HCT116 (cell line): ENCODE measurements at regions not wholly inside any gene's neighbourhood (a gene's known extent, or its start where the extent isn't known, plus 50 kb on each side); places are given as distances from the start of the nearest gene placed in this dataset.

ENCODE experiments used
- ATAC-seq: fragments of 200-7000 bp; cut with Tn5 transposase; 2 replicates; pipeline ENCODE4 v1.9.1; 2020; ENCODE audit warnings: mild to moderate bottlenecking, moderate library complexity
- BruUV-seq: library from RNA; stranded (reverse); fragments of 400-500 nt; replicated peaks from 2 replicates; lab custom pipeline; 2021; lab: Mats Ljungman, UMichigan
- CTCF ChIA-PET: fragments of 300-600 bp; sonication (Branson Sonifier 250); formaldehyde crosslinking; loops from one replicate; lab custom pipeline; 2021; ENCODE audit warnings: antibody characterized with exemption; lab: Charles Lee
- POLR2A ChIA-PET: fragments of 300-600, 350-600 bp; sonication (Branson Sonifier 250); formaldehyde crosslinking; loops from one replicate; lab custom pipeline; 2021; ENCODE audit warnings: antibody characterized with exemption; lab: Charles Lee
- RAD21 ChIA-PET, 2 experiments: fragments of 300-600 bp; sonication (Branson Sonifier 250); formaldehyde crosslinking; loops; one replicate each; lab custom pipeline; 2023; ENCODE audit warnings: low total read pairs in 2 of 2; ENCODE audit not compliant: uncharacterized antibody in 2 of 2, unreplicated experiment in 2 of 2, low non-redundant PET in 1 of 2; lab: Charles Lee
- DNase-seq: peaks from one replicate; pipeline ENCODE4 v3.0.0-alpha.2; 2010; ENCODE audit warnings: low read depth, low spot score
- H2AFZ ChIP-seq: fragments of 200-600 bp; shearing (Covaris generic), sonication (generic); 2 replicates; pipeline ENCODE4 v1.6.1; 2017; ENCODE audit warnings: low read depth, mixed run types, mixed read lengths, antibody characterized with exemption, low read length; ENCODE audit not compliant: poor library complexity, severe bottlenecking
- H3K27ac ChIP-seq: 2 replicates; pipeline ENCODE4 v1.5.1; 2012; ENCODE audit warnings: low read depth, low read length
- H3K27me3 ChIP-seq: fragments of 200-600 bp; sonication (generic); 2 replicates; pipeline ENCODE4 v1.6.1; 2016; ENCODE audit warnings: mixed run types, low read length, mixed read lengths; ENCODE audit not compliant: insufficient read depth
- H3K36me3 ChIP-seq, 2 experiments: fragments of 200-500 bp in 1 of 2; fragments of 200-600 bp in 1 of 2; sonication (Bioruptor generic) in 1 of 2; sonication (generic) in 1 of 2; 2 replicates each; pipeline versions ENCODE4 v1.5.1 to v1.6.1; 2014 to 2016; ENCODE audit warnings: low read length in 2 of 2, inconsistent platforms in 1 of 2, mixed read lengths in 1 of 2, mixed run types in 1 of 2; ENCODE audit not compliant: insufficient read depth in 2 of 2, control insufficient read depth in 1 of 2
- H3K4me1 ChIP-seq, 2 experiments: fragments of 200-600 bp in 1 of 2; sonication (generic) in 1 of 2; 2 replicates each; pipeline versions ENCODE4 v1.5.1 to v1.6.1; 2012 to 2017; ENCODE audit warnings: low read length in 2 of 2, inconsistent platforms in 1 of 2, mild to moderate bottlenecking in 1 of 2, mixed read lengths in 1 of 2, mixed run types in 1 of 2, moderate library complexity in 1 of 2; ENCODE audit not compliant: insufficient read depth in 2 of 2, control insufficient read depth in 1 of 2
- H3K4me2 ChIP-seq: fragments of 200-600 bp; sonication (generic); 2 replicates; pipeline ENCODE4 v1.6.1; 2017; ENCODE audit warnings: mixed run types, low read length, mixed read lengths
- H3K4me3 ChIP-seq, 2 experiments: fragments of 200-600 bp in 1 of 2; sonication (generic) in 1 of 2; replicated peaks in 1 of 2; 2 replicates each; pipeline ENCODE4 v1.5.1; 2011 to 2016; ENCODE audit warnings: low read length in 2 of 2, control low read depth in 1 of 2, low read depth in 1 of 2, mild to moderate bottlenecking in 1 of 2, mixed read lengths in 1 of 2, mixed run types in 1 of 2
- H3K79me2 ChIP-seq: fragments of 200-600 bp; sonication (generic); 2 replicates; pipeline ENCODE4 v1.6.1; 2017; ENCODE audit warnings: mild to moderate bottlenecking, mixed run types, low read length, moderate library complexity, mixed read lengths; ENCODE audit not compliant: insufficient read depth
- H3K9ac ChIP-seq: fragments of 200-600 bp; sonication (generic); 2 replicates; pipeline ENCODE4 v1.6.1; 2016; ENCODE audit warnings: low read length, mixed read lengths
- H3K9me2 ChIP-seq: fragments of 200-600 bp; sonication (generic), shearing (Covaris generic); 2 replicates; pipeline ENCODE4 v1.6.1; 2017; ENCODE audit warnings: mixed run types, mild to moderate bottlenecking, moderate library complexity; ENCODE audit not compliant: insufficient read depth
- H3K9me3 ChIP-seq, 2 experiments: fragments of 200-500 bp in 1 of 2; fragments of 200-600 bp in 1 of 2; sonication (Bioruptor generic) in 1 of 2; sonication (generic) in 1 of 2; 2 replicates each; pipeline ENCODE4 v1.6.1; 2014 to 2017; ENCODE audit warnings: low read length in 2 of 2, mixed read lengths in 2 of 2, inconsistent platforms in 1 of 2, low read depth in 1 of 2, mild to moderate bottlenecking in 1 of 2, mixed run types in 1 of 2, moderate library complexity in 1 of 2; ENCODE audit not compliant: control insufficient read depth in 1 of 2, insufficient read depth in 1 of 2
- H4K20me1 ChIP-seq: fragments of 200-600 bp; sonication (generic), shearing (Covaris generic); 2 replicates; pipeline ENCODE4 v1.6.1; 2017; ENCODE audit warnings: mixed run types, mild to moderate bottlenecking, moderate library complexity; ENCODE audit not compliant: insufficient read depth
- CBX3 ChIP-seq: IDR thresholded peaks from 2 replicates; pipeline ENCODE4 v1.6.1; 2012; ENCODE audit warnings: low read depth
- CEBPB ChIP-seq: IDR thresholded peaks from 2 replicates; pipeline ENCODE4 v1.6.1; 2012; ENCODE audit warnings: low read depth
- EGR1 ChIP-seq: IDR thresholded peaks from 2 replicates; pipeline ENCODE4 v1.6.1; 2012; ENCODE audit warnings: low read depth
- EZH2phosphoT487 ChIP-seq: fragments of 200-600 bp; IDR thresholded peaks from 2 replicates; pipeline ENCODE4 v1.6.1; 2018; ENCODE audit warnings: antibody characterized with exemption, borderline replicate concordance
- POLR2A ChIP-seq: IDR thresholded peaks from 2 replicates; pipeline ENCODE4 v1.7.0; 2011; ENCODE audit warnings: borderline replicate concordance; ENCODE audit not compliant: insufficient read depth, insufficient read length; ENCODE audit errors: extremely low read depth
- POLR2AphosphoS5 ChIP-seq: IDR thresholded peaks from 2 replicates; pipeline ENCODE4 v1.6.1; 2011; ENCODE audit warnings: mild to moderate bottlenecking, low read depth, low read length, moderate library complexity
- SIN3A ChIP-seq: IDR thresholded peaks from 2 replicates; pipeline ENCODE4 v1.6.1; 2012; ENCODE audit warnings: low read depth
- SRF ChIP-seq: IDR thresholded peaks from 2 replicates; pipeline ENCODE4 v1.6.1; 2012; ENCODE audit warnings: low read depth
- TCF7L2 ChIP-seq: IDR thresholded peaks from 2 replicates; pipeline ENCODE4 v1.7.0; 2011; ENCODE audit warnings: borderline replicate concordance, inconsistent platforms; ENCODE audit not compliant: insufficient read depth, insufficient read length; ENCODE audit errors: extremely low read depth
- YY1 ChIP-seq: IDR thresholded peaks from 2 replicates; pipeline ENCODE4 v1.6.1; 2011; ENCODE audit warnings: low read length, low read depth, moderate library complexity, mild to moderate bottlenecking; ENCODE audit not compliant: insufficient replicate concordance; ENCODE audit errors: extremely low read depth
- ZFX ChIP-seq: fragments of 450-650 bp; IDR thresholded peaks from 2 replicates; pipeline ENCODE4 v1.6.1; 2017
- ZNF274 ChIP-seq: fragments of 200-500 bp; sonication (Bioruptor generic); IDR thresholded peaks from 2 replicates; pipeline ENCODE4 v1.6.1; 2014; ENCODE audit warnings: mild to moderate bottlenecking, low read depth, low read length, inconsistent platforms
- intact Hi-C: fragments of 100-400 bp; cut with micrococcal nuclease; formaldehyde crosslinking; loops from 2 replicates; pipeline ENCODE4 v1.10.0; 2022
- TF ChIP-seq, protein P1 (sequence below): IDR thresholded peaks from 2 replicates; pipeline ENCODE4 v1.6.1; 2012; ENCODE audit warnings: low read depth

DNA sequence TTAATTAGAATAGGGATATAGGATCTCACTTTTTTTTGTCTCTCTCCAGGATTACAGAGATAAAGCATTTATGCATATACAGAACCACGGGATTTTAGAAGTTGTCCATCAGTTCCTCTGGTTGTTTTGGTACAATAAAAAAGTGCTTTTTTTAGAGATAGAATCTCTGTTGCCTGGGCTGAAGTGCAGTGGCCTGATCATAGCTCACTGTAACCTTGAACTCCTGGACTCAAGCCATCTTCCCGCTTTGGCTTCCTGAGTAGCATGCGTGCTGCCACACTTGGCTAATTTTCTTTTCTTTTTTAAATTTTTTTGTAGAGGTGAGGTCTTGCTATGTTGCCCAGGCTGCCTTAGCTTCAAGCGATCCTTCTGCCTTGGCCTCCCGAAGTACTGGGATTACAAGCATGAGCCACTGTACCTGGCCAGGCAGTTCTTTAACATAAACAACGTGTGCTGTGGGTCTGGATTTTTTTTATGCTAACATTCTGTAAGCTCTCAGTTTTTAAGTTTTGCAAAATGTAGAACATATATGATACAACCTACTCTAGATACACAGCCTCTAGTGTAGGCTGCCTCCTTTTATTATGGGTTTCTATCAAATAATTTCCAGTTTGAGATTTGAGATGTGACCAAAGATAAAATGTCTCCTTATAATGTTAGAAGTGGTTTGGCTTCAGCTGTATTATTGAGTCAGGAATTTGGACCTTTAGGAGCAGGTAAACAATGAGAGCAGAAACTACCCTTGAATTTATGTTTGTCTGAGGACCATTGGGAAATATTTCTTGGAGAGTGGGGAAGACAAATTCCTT lies 57.4 kb upstream of the ULK4 start:
- ATAC-seq, result no peak
- intact Hi-C loops, result no loop called here
- CTCF ChIA-PET, result interaction anchor here (0.6 kb wide), 1 partner anchor 111 kb away, joined by 3 read pairs; no protein-coding TSS in a partner anchor
- Histone ChIP-seq H3K79me2 (peaks cover 94% of the 10 kb centered on the region), H3K4me2 (no peak overlapping the region; the same call in 1 of the 2 replicates), H3K4me1 (peaks cover 43 to 52% of the 10 kb centered on the region in 2 experiments), H3K9ac (no peak overlapping the region), H3K27ac (no peak overlapping the region), H3K4me3 (no peak overlapping the region), H3K36me3 (no peaks in the 10 kb centered on the region), H3K9me2 (no peaks in the 10 kb centered on the region), H4K20me1 (no peaks in the 10 kb centered on the region), H3K9me3 (no peaks in the 10 kb centered on the region), H3K27me3 (no peaks in the 10 kb centered on the region), H2AFZ (no peak overlapping the region)
- RAD21 ChIA-PET, result no interaction called here
- no peak for DNase-seq
- POLR2A ChIA-PET, result no interaction called here
- TF ChIP-seq SIN3A (no peak), SRF (no peak), YY1 (no peak), CEBPB (no peak), ZFX (no peak), POLR2A (no peak), POLR2AphosphoS5 (no peak), EGR1 (no peak), CBX3 (no peak)
- BruUV-seq, result no TSS peak

DNA sequence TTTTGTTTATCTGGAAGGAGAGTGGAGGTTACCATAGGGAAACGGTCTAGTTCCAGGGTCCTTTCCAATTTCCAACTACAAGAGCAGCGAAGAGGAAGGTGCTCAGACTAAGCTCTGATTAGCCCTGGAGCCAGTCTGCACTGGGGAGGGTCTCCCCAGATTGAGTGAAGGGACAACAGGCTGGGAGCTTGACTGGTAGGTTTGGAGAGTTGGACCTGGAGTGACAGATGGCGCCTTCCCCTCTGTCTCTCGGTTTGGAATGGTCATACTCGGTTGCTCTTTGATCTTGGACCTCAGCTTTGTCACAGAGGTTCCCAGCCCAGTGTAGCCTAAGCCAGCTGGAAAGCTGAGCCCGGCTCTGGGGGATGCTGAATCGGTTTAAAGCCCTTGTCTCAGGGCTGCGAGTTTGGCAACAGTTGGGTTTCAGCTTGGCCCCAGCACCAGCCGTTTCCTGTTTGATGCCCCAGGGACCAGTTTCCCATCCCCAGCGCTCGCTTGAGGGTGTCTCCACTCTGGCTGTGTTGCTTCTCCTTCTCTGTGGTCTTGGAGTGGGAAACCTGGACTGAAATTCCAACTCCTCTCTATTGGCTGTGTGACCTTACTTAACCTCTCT lies 53.1 kb upstream of the ULK4 start:
- DNase-seq, result no peak
- RAD21 ChIA-PET, result interaction anchor here in 1 of 2 experiments (1.1 kb wide), 1 partner anchor 84 kb away, joined by 3 read pairs; no protein-coding TSS in a partner anchor
- no peaks in the 10 kb centered on the region for H3K27me3 ChIP-seq
- no peaks in the 10 kb centered on the region for H4K20me1 ChIP-seq
- TSS peak; percentile 54 for BruUV-seq
- peak overlapping the region; percentile 94 for H3K4me2 ChIP-seq
- TF ChIP-seq TCF7L2 (peak; percentile 30), EZH2phosphoT487 (no peak), ZNF274 (no peak), EGR1 (no peak)
- TF ChIP-seq, protein P1, sequence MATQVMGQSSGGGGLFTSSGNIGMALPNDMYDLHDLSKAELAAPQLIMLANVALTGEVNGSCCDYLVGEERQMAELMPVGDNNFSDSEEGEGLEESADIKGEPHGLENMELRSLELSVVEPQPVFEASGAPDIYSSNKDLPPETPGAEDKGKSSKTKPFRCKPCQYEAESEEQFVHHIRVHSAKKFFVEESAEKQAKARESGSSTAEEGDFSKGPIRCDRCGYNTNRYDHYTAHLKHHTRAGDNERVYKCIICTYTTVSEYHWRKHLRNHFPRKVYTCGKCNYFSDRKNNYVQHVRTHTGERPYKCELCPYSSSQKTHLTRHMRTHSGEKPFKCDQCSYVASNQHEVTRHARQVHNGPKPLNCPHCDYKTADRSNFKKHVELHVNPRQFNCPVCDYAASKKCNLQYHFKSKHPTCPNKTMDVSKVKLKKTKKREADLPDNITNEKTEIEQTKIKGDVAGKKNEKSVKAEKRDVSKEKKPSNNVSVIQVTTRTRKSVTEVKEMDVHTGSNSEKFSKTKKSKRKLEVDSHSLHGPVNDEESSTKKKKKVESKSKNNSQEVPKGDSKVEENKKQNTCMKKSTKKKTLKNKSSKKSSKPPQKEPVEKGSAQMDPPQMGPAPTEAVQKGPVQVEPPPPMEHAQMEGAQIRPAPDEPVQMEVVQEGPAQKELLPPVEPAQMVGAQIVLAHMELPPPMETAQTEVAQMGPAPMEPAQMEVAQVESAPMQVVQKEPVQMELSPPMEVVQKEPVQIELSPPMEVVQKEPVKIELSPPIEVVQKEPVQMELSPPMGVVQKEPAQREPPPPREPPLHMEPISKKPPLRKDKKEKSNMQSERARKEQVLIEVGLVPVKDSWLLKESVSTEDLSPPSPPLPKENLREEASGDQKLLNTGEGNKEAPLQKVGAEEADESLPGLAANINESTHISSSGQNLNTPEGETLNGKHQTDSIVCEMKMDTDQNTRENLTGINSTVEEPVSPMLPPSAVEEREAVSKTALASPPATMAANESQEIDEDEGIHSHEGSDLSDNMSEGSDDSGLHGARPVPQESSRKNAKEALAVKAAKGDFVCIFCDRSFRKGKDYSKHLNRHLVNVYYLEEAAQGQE, result no peak
- intact Hi-C loops, result loop anchor here (5.0 kb wide), 1 partner anchor 67 kb away; no protein-coding TSS in a partner anchor
- CTCF ChIA-PET, result no interaction called here
- peak overlapping the region; percentile 65 to 81 for H3K4me3 ChIP-seq
- no peak overlapping the region for H2AFZ ChIP-seq
- H3K9me2 ChIP-seq, result no peaks in the 10 kb centered on the region
- POLR2A ChIA-PET, result no interaction called here
- H3K9ac ChIP-seq, result peak overlapping the region; percentile 85
- H3K9me3 ChIP-seq, result no peaks in the 10 kb centered on the region
- no peak overlapping the region for H3K27ac ChIP-seq
- no peaks in the 10 kb centered on the region for H3K36me3 ChIP-seq
- H3K79me2 ChIP-seq, result peaks cover 60% of the 10 kb centered on the region
- ATAC-seq, result no peak
- peaks cover 22 to 37% of the 10 kb centered on the region in 2 experiments for H3K4me1 ChIP-seq
